GM18858 (cell line): ENCODE measurements at regions not wholly inside any gene's neighbourhood (a gene's known extent, or its start where the extent isn't known, plus 50 kb on each side); places are given as distances from the start of the nearest gene placed in this dataset.
"Not testable (repeated sequence)": the region's sequence is repeated elsewhere in the genome, so short reads cannot be mapped to it uniquely, and the experiment has no call there.

Experiments
- ATAC-seq: cut with Tn5 transposase; IDR thresholded peaks from one replicate; pipeline ENCODE4 v1.9.1; 2021; ENCODE audit not compliant: unreplicated experiment

GRCh38 chr13:33645591-33646554 lies 172.1 kb upstream of the RFC3 start:
- ATAC-seq = no peak

- ATAC-seq = no peak
Measured at GRCh38 chr13:33649212-33649878, 168.6 kb upstream of the RFC3 start.

- ATAC-seq = no peak
Measured at GRCh38 chr13:33651766-33652165, 166.2 kb upstream of the RFC3 start.

GRCh38 chr13:33657274-33657673 lies 160.7 kb upstream of the RFC3 start:
- ATAC-seq = no peak

GRCh38 chr13:33659466-33659865 lies 158.5 kb upstream of the RFC3 start:
- ATAC-seq = no peak

GRCh38 chr13:33659894-33660293 lies 158.1 kb upstream of the RFC3 start:
- no peak for ATAC-seq

- ATAC-seq = no peak
Measured at GRCh38 chr13:33662392-33662791, 155.6 kb upstream of the RFC3 start.

GRCh38 chr13:33665626-33666175 lies 152.2 kb upstream of the RFC3 start:
- ATAC-seq = no peak

- ATAC-seq = no peak
Measured at GRCh38 chr13:33671560-33671959, 146.4 kb upstream of the RFC3 start.

- not testable (repeated sequence) for ATAC-seq
Measured at GRCh38 chr13:33672022-33672421, 145.9 kb upstream of the RFC3 start.

- no peak for ATAC-seq
Measured at GRCh38 chr13:33676045-33676989, 141.6 kb upstream of the RFC3 start.

GRCh38 chr13:33677215-33677614 lies 140.7 kb upstream of the RFC3 start:
- ATAC-seq = no peak

GRCh38 chr13:33678084-33678483 lies 139.9 kb upstream of the RFC3 start:
- ATAC-seq = no peak

GRCh38 chr13:33678906-33679657 lies 138.9 kb upstream of the RFC3 start:
- ATAC-seq = peak; percentile 93

- ATAC-seq = no peak
Measured at GRCh38 chr13:33679658-33680012, 138.3 kb upstream of the RFC3 start.

GRCh38 chr13:33682020-33682564 lies 135.9 kb upstream of the RFC3 start:
- no peak for ATAC-seq

GRCh38 chr13:33682646-33683045 lies 135.3 kb upstream of the RFC3 start:
- ATAC-seq = not testable (repeated sequence)

- no peak for ATAC-seq
Measured at GRCh38 chr13:33683376-33683775, 134.6 kb upstream of the RFC3 start.

- no peak for ATAC-seq
Measured at GRCh38 chr13:33684874-33685273, 133.1 kb upstream of the RFC3 start.
